NB4 (cell line): ENCODE measurements at regions not wholly inside any gene's neighbourhood (a gene's known extent, or its start where the extent isn't known, plus 50 kb on each side); places are given as distances from the start of the nearest gene placed in this dataset.

ENCODE experiments used
- DNase-seq: peaks from one replicate; pipeline ENCODE4 v3.0.0; 2010; ENCODE audit warnings: low read depth
- H3K4me3 ChIP-seq: one replicate; pipeline ENCODE4 v1.5.1; 2011; ENCODE audit warnings: mild to moderate bottlenecking, low read depth, low read length, moderate library complexity
- CTCF ChIP-seq: IDR thresholded peaks from one replicate; pipeline ENCODE4 v1.5.1; 2012; ENCODE audit warnings: low read depth, low read length
- MAX ChIP-seq: IDR thresholded peaks from 2 replicates; pipeline ENCODE4 v1.6.1; 2011; ENCODE audit warnings: low read depth, low read length
- MYC ChIP-seq: IDR thresholded peaks from 2 replicates; pipeline ENCODE4 v1.6.1; 2011; ENCODE audit warnings: low read depth, low read length
- POLR2A ChIP-seq: IDR thresholded peaks from 2 replicates; pipeline ENCODE4 v1.6.1; 2011; ENCODE audit warnings: mild to moderate bottlenecking; ENCODE audit not compliant: insufficient read length; ENCODE audit errors: extremely low read depth

DNA sequence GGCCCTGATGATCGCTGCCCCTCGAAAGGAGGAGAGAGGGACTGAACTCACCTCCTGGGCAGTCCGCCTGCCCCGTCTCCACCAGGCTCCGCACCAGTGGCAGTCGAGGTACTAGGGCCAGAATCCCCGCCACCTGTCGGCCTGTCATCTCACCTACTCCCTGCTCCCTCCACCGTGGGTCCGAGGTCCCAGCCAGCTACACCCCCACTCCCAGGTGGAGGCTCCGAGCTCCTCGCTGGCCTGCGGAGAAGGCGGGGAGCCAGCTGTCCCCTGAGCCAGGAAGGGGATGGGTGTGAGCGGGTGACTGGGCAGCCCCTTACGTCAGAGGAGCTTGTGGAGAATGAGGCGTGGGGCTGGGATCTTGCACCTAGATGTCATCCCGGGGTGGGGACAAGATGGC lies 1066.5 kb upstream of the MANEA start:
- no peak for DNase-seq
- H3K4me3 ChIP-seq: no peak overlapping the region
- no peak for TF ChIP-seq CTCF
- no peak for TF ChIP-seq MYC
- no peak for TF ChIP-seq POLR2A
- TF ChIP-seq MAX: no peak

- no peak for TF ChIP-seq MYC
- no peak for TF ChIP-seq CTCF
- no peak for TF ChIP-seq MAX
- no peak for DNase-seq
- no peak overlapping the region for H3K4me3 ChIP-seq
Observed at GRCh38 chr6:94501516-94501915, 1075.8 kb upstream of the MANEA start.

DNA sequence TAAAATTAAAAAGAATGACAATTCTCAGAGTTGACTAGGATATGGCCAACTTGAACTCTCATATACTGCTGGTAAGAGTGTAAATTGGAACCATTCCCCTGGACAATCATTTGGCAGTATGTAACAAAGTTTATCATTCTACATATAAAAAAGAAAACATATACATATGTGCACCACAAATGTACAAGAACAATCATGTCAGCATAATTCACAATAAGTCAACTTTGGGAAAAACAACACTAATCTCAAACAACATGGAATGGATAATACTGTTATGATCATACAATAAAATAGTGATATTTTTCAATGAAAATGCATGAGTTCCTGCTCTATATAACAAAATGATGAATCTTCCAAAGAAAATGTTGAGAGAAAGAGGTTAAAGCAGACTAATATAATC lies 1078.7 kb upstream of the EPHA7 start:
- no peak for TF ChIP-seq MYC
- TF ChIP-seq CTCF: no peak
- TF ChIP-seq MAX: no peak
- no peak for TF ChIP-seq POLR2A
- H3K4me3 ChIP-seq: no peak overlapping the region

DNA sequence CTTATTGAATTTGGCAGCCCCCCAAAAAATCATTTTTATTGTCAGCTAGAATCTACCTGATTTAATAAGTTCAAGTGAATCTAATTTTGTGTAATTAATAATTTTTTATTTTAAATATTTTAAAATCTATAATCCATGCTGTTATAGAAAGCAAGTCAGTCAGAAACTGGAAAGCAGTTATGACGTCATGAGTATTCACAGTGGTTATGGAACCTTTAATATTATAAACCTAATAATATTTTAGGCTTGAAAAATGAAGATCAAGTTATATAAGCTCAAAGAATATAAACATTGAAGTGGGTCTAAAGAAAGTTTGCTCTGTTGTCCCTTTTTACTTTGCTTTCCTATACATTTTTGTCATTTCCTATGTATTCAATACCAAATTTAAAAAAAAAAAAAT lies 1075.1 kb upstream of the EPHA7 start:
- TF ChIP-seq POLR2A: no peak
- TF ChIP-seq MAX: no peak
- TF ChIP-seq CTCF: no peak
- no peak for TF ChIP-seq MYC
- H3K4me3 ChIP-seq: no peak overlapping the region
- no peak for DNase-seq

More for the DNA sequence above, 1078.7 kb upstream of the EPHA7 start:
- DNase-seq: no peak

DNA sequence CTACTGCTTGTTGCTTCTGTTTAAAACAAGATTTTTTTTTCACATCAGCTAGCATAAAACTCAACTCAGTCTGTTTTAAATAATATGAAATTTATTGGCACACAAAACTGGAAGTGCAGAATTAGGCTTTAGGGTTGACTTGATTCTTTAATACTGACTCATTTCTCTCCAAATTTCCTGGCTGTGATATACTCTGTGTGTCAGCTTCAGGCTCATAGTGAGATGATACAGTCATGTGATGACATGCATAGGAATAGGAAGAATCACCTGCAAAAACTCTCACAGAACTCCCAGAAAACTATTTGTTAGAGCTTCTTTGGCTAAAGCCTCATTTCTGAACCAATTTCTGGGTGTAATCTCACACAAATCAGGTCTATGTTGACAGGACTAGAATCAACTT lies 1068.0 kb upstream of the EPHA7 start:
- no peak for TF ChIP-seq POLR2A
- TF ChIP-seq MAX: no peak
- TF ChIP-seq MYC: no peak
- TF ChIP-seq CTCF: no peak
- H3K4me3 ChIP-seq: no peak overlapping the region
- DNase-seq: no peak

DNA sequence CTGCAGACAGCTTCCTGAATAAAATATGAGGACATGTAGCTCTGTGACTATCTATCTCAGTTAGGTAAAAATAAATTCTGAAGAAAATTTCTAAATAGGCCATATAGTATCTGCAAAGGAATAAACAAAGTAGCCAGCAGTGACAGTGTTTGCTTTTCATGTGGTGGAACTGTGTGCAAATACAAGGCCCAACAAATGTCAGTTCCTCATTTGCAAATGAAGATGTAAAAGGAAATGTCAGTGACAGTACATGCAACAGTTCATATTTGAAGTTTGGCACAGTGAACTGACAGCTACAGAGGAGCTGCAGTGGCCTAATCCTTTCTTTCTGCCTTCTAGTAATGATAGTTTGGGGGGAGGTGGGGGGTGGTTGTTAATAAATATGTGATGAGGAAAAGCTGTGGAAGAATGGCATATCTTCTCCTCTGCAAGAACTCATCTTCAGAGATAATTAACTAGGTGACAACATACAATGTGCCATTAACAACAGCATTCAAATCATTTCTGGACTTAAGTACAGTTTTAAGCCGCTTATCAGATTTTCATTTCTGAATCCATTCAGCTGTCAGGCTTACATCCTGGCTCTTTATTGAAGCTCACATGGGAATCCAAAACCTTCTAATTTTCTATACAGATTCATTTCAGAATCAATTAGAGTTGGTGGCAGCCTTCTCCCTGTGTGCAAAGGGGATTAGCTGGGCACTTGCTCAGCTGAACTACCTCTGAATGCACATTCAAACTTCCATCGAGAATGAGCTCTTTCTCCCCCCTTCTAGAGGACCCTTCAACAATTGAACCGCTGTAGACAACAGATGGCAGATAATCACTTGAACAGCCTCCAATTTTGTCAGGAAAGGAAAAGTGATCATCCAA lies 1059.0 kb upstream of the EPHA7 start:
- peak; percentile 5 for DNase-seq
- TF ChIP-seq MAX (no peak), MYC (no peak), POLR2A (no peak), CTCF (no peak)

More for the DNA sequence above, 1059.0 kb upstream of the EPHA7 start:
- H3K4me3 ChIP-seq: no peak overlapping the region
